GM23338 (cell line): ENCODE measurements at regions not wholly inside any gene's neighbourhood (a gene's known extent, or its start where the extent isn't known, plus 50 kb on each side); places are given as distances from the start of the nearest gene placed in this dataset.

Source experiments
- CREB1 ChIP-seq: fragments of 250-450 bp; sonication (Bioruptor Pico); IDR thresholded peaks from 2 replicates; pipeline ENCODE4 v1.5.0; 2020; ENCODE audit warnings: low read depth, mild to moderate bottlenecking, moderate library complexity
- EZH2 ChIP-seq: fragments of 200-600 bp; sonication (generic); IDR thresholded peaks from one replicate; pipeline ENCODE4 v1.8.0; 2017; ENCODE audit warnings: antibody characterized with exemption, mild to moderate bottlenecking, low read depth; ENCODE audit not compliant: unreplicated experiment
- JUNB ChIP-seq: IDR thresholded peaks from one replicate; pipeline ENCODE4 v1.6.1; 2016; ENCODE audit warnings: antibody characterized with exemption; ENCODE audit not compliant: unreplicated experiment
- POLR2AphosphoS5 ChIP-seq: IDR thresholded peaks from 2 replicates; pipeline ENCODE4 v1.6.1; 2016; ENCODE audit warnings: antibody characterized with exemption, low read depth
- TF ChIP-seq, protein P1 (sequence below), 2 experiments: fragments of 200-600 bp in 1 of 2; sonication (generic) in 1 of 2; conservative IDR thresholded peaks; 2 replicates each; pipeline versions ENCODE4 v1.5.1 to v1.6.1; 2016 to 2017; ENCODE audit warnings: antibody characterized with exemption in 2 of 2, low read depth in 2 of 2, mild to moderate bottlenecking in 2 of 2, moderate library complexity in 1 of 2
- TF ChIP-seq, protein P2 (sequence below): IDR thresholded peaks from one replicate; pipeline ENCODE4 v1.6.1; 2018; ENCODE audit warnings: antibody characterized with exemption; ENCODE audit not compliant: unreplicated experiment

DNA sequence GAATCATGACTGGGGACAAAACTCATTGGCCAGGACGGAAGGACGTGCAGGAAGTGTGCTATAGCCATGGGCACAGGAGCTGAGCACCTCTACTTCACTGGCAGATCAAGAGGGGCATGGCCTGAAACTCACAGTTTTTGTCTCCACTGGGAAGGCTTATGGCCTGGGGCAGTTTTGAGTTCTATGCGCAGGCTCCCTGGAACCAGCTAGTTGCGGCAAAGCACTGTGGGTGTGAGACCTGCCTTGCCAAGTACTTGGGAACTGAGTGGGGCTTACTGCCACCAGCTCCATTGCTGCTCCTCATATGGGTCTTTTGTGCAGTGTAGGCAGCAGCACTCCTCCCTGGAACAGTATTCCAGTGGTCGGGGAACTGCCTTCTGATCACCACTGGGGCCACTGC, 282.6 kb upstream of the EYS start:
- TF ChIP-seq, protein P1, sequence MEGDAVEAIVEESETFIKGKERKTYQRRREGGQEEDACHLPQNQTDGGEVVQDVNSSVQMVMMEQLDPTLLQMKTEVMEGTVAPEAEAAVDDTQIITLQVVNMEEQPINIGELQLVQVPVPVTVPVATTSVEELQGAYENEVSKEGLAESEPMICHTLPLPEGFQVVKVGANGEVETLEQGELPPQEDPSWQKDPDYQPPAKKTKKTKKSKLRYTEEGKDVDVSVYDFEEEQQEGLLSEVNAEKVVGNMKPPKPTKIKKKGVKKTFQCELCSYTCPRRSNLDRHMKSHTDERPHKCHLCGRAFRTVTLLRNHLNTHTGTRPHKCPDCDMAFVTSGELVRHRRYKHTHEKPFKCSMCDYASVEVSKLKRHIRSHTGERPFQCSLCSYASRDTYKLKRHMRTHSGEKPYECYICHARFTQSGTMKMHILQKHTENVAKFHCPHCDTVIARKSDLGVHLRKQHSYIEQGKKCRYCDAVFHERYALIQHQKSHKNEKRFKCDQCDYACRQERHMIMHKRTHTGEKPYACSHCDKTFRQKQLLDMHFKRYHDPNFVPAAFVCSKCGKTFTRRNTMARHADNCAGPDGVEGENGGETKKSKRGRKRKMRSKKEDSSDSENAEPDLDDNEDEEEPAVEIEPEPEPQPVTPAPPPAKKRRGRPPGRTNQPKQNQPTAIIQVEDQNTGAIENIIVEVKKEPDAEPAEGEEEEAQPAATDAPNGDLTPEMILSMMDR (conservative IDR thresholded peaks at IDR 0.05; ENCODE audit: low read depth in 2 of 2): no peak
- TF ChIP-seq CREB1 (CRISPR knock-in tag) (no peak), EZH2 (no peak), POLR2AphosphoS5 (no peak), JUNB (no peak)
- TF ChIP-seq, protein P2, sequence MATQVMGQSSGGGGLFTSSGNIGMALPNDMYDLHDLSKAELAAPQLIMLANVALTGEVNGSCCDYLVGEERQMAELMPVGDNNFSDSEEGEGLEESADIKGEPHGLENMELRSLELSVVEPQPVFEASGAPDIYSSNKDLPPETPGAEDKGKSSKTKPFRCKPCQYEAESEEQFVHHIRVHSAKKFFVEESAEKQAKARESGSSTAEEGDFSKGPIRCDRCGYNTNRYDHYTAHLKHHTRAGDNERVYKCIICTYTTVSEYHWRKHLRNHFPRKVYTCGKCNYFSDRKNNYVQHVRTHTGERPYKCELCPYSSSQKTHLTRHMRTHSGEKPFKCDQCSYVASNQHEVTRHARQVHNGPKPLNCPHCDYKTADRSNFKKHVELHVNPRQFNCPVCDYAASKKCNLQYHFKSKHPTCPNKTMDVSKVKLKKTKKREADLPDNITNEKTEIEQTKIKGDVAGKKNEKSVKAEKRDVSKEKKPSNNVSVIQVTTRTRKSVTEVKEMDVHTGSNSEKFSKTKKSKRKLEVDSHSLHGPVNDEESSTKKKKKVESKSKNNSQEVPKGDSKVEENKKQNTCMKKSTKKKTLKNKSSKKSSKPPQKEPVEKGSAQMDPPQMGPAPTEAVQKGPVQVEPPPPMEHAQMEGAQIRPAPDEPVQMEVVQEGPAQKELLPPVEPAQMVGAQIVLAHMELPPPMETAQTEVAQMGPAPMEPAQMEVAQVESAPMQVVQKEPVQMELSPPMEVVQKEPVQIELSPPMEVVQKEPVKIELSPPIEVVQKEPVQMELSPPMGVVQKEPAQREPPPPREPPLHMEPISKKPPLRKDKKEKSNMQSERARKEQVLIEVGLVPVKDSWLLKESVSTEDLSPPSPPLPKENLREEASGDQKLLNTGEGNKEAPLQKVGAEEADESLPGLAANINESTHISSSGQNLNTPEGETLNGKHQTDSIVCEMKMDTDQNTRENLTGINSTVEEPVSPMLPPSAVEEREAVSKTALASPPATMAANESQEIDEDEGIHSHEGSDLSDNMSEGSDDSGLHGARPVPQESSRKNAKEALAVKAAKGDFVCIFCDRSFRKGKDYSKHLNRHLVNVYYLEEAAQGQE: no peak
